Endothelial cell of umbilical vein (primary cell): ENCODE measurements at regions not wholly inside any gene's neighbourhood (a gene's known extent, or its start where the extent isn't known, plus 50 kb on each side); places are given as distances from the start of the nearest gene placed in this dataset.

Experiments used
- EZH2 ChIP-seq: IDR thresholded peaks from 2 replicates; pipeline ENCODE4 v1.6.1; 2012; ENCODE audit warnings: borderline replicate concordance, low read depth, mild to moderate bottlenecking, moderate library complexity, low read length, inconsistent platforms; ENCODE audit not compliant: severe bottlenecking
- FOS ChIP-seq: IDR thresholded peaks from 2 replicates; pipeline ENCODE4 v1.6.1; 2011; ENCODE audit warnings: mild to moderate bottlenecking, low read length, moderate library complexity, borderline replicate concordance; ENCODE audit not compliant: insufficient read depth
- GATA2 ChIP-seq: IDR thresholded peaks from 2 replicates; pipeline ENCODE4 v1.7.0; 2011; ENCODE audit warnings: low read depth, mild to moderate bottlenecking, moderate library complexity, mixed read lengths, low read length; ENCODE audit not compliant: insufficient read length, insufficient read depth
- JUN ChIP-seq: IDR thresholded peaks from 2 replicates; pipeline ENCODE4 v1.6.1; 2011; ENCODE audit warnings: borderline replicate concordance, low read depth; ENCODE audit not compliant: insufficient read length, insufficient read depth
- MYC ChIP-seq: IDR thresholded peaks from one replicate; pipeline ENCODE4 v1.6.1; 2011; ENCODE audit warnings: mild to moderate bottlenecking, low read depth, low read length
- POLR2A ChIP-seq: IDR thresholded peaks from 2 replicates; pipeline ENCODE4 v1.6.1; 2012; ENCODE audit warnings: low read depth, mild to moderate bottlenecking, control low read depth, low read length
- POLR2AphosphoS5 ChIP-seq: IDR thresholded peaks from 2 replicates; pipeline ENCODE4 v1.6.1; 2012; ENCODE audit warnings: low read depth, mild to moderate bottlenecking, control low read depth, low read length, moderate library complexity; ENCODE audit not compliant: insufficient read depth
- TF ChIP-seq, protein P1 (sequence below), 2 donors: IDR thresholded peaks; 1 replicate in 1 of 2; 2 replicates in 1 of 2; pipeline ENCODE4 v1.5.1; 2011; ENCODE audit warnings: low read length in 2 of 2, mild to moderate bottlenecking in 2 of 2, moderate library complexity in 2 of 2, control low read depth in 1 of 2, inconsistent platforms in 1 of 2, low read depth in 1 of 2; ENCODE audit not compliant: insufficient read depth in 1 of 2; ENCODE audit errors: extremely low read depth in 1 of 2
- TF ChIP-seq, protein P2 (sequence below): IDR thresholded peaks from 2 replicates; pipeline ENCODE4 v1.6.1; 2011; ENCODE audit not compliant: insufficient read depth, insufficient read length

- TF ChIP-seq, protein P1, sequence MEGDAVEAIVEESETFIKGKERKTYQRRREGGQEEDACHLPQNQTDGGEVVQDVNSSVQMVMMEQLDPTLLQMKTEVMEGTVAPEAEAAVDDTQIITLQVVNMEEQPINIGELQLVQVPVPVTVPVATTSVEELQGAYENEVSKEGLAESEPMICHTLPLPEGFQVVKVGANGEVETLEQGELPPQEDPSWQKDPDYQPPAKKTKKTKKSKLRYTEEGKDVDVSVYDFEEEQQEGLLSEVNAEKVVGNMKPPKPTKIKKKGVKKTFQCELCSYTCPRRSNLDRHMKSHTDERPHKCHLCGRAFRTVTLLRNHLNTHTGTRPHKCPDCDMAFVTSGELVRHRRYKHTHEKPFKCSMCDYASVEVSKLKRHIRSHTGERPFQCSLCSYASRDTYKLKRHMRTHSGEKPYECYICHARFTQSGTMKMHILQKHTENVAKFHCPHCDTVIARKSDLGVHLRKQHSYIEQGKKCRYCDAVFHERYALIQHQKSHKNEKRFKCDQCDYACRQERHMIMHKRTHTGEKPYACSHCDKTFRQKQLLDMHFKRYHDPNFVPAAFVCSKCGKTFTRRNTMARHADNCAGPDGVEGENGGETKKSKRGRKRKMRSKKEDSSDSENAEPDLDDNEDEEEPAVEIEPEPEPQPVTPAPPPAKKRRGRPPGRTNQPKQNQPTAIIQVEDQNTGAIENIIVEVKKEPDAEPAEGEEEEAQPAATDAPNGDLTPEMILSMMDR (IDR thresholded peaks at IDR 0.05; ENCODE audit: extremely low read depth in 1 of 2, insufficient read depth in 1 of 2, low read depth in 1 of 2, low read length in 2 of 2): no peak
- no peak for TF ChIP-seq POLR2AphosphoS5
- TF ChIP-seq POLR2A: no peak
- no peak for TF ChIP-seq EZH2
- TF ChIP-seq FOS: peak; percentile 72
- no peak for TF ChIP-seq GATA2
- TF ChIP-seq, protein P2, sequence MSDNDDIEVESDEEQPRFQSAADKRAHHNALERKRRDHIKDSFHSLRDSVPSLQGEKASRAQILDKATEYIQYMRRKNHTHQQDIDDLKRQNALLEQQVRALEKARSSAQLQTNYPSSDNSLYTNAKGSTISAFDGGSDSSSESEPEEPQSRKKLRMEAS: no peak
- TF ChIP-seq MYC: no peak
- peak; percentile 10 for TF ChIP-seq JUN
Measured at GRCh38 chr1:60279798-60280197, 206.2 kb upstream of the C1orf87 start.
